ENCODE measurements at regions not wholly inside any gene's neighbourhood (a gene's known extent, or its start where the extent isn't known, plus 50 kb on each side); places are given as distances from the start of the nearest gene placed in this dataset.
"Not testable (repeated sequence)": the region's sequence is repeated elsewhere in the genome, so short reads cannot be mapped to it uniquely, and the experiment has no call there.

DNA sequence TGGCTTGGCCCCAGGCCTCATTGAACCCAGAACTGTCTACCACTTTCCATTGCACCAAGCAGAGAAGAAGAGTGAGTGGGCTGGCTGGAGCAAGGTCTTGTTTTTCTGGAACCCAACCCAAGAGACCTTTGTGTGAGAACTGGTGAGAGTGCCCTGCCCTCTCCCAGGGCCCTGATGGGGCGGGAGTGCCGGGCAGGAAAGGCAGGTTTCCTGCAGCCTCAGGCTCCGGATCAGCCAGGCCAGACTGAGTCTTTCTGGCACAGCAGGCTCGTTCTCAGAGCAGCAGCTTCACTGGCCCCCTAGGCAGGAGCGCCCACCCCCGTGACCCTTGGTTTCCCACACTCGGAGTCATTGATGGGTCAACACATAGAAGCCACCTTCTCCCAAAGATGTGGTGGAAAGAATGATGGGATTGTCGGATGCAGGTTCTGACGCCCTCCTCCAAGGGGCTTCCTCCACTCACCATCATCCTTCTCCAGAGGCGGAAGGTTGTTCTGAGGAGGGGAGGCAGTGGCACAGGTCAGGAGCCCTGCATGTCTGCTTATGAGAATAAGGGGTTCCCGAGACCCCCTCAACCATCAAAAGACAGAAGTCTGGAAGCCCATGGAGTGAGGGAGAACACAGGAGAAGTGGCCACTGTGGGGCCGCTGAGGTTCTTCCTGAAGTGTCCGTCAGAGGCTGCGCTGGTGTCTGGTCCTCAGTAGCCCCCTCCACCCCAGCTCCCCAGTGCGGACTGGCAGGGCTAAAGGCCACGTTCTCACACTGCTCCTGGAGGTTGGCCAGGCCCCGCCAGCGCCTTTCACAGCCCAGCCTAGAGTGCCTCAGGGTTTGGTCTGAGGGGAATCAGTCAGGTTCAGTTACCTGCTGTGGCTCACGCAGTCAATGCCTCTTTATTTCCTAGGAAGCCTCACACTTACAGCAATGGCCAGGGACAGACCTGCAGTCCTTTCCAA lies 62.8 kb upstream of the LAPTM4A start:
- Histone ChIP-seq H3K36me3 (ENCODE audit: control insufficient read depth, insufficient read depth, low read length) (no peaks in the 10 kb centered on the region), H3K4me3 (ENCODE audit: low read length) (no peak overlapping the region), H3K4me1 (ENCODE audit: control insufficient read depth, insufficient read depth, low read length) (peaks cover 49% of the 10 kb centered on the region), H3K27me3 (ENCODE audit: control insufficient read depth, insufficient read depth, low read length) (no peaks in the 10 kb centered on the region), H3K9me3 (ENCODE audit: control insufficient read depth, low read length) (no peaks in the 10 kb centered on the region), H3K9ac (ENCODE audit: low read length) (no peak overlapping the region)

GRCh38 chr2:20113004-20113796 lies 61.8 kb upstream of the LAPTM4A start:
- Histone ChIP-seq H3K9ac (ENCODE audit: low read length) (no peak overlapping the region), H3K27me3 (ENCODE audit: control insufficient read depth, insufficient read depth, low read length) (no peaks in the 10 kb centered on the region), H3K9me3 (ENCODE audit: control insufficient read depth, low read length) (no peaks in the 10 kb centered on the region), H3K4me3 (ENCODE audit: low read length) (no peak overlapping the region), H3K4me1 (ENCODE audit: control insufficient read depth, insufficient read depth, low read length) (peaks cover 56% of the 10 kb centered on the region), H3K36me3 (ENCODE audit: control insufficient read depth, insufficient read depth, low read length) (no peaks in the 10 kb centered on the region)

- H3K4me3 ChIP-seq (ENCODE audit: low read length); H3K36me3 ChIP-seq (ENCODE audit: control insufficient read depth, insufficient read depth, low read length); H3K9ac ChIP-seq (ENCODE audit: low read length); H3K27me3 ChIP-seq (ENCODE audit: control insufficient read depth, insufficient read depth, low read length); H3K9me3 ChIP-seq (ENCODE audit: control insufficient read depth, low read length): not testable (repeated sequence)
- peaks cover 56% of the 10 kb centered on the region for H3K4me1 ChIP-seq (ENCODE audit: control insufficient read depth, insufficient read depth, low read length)
Observed at GRCh38 chr2:20112361-20112760, 60.9 kb upstream of the LAPTM4A start.

DNA sequence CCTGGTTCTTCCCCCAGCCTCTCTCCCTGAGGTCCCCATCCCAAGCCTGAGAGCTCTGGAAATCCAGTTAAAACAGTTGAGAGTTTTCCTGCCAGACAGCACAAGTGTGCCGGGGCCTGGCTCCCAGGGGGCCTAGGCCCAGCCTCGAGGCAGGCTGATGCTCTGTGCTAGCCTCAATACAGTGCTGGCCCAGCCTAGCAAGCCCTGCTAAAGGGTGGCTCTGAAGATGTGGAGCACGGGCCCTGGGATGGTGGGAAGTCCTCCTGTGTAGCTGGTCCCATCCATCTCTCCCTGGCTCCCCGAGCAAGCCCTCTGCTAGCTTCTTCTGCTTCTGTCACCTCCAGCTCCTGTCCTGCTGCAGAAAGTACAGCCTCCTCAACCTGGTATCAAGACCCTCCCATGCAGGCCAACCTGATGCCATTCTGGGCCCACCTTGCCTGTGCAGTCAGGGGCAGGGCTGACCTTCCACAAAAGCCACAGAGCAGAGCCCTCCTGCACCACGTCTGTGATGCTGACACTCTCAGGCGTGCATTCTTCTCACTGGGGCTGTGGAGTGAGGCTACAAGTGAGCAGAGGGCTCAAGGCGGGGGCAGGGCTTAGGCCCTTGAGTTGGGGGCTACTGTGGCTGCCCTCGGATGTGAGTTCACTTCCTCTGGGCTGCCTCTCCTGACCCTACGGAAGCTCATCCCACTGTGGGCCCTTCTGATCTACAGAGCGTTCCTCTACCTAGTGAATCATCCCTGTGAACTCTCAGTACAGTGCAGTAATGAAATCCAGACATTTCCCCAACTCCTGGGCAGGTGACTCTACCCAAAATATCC lies 60.1 kb upstream of the LAPTM4A start:
- no peaks in the 10 kb centered on the region for H3K9me3 ChIP-seq (ENCODE audit: control insufficient read depth, low read length)
- H3K4me3 ChIP-seq (ENCODE audit: low read length), result no peak overlapping the region
- H3K27me3 ChIP-seq (ENCODE audit: control insufficient read depth, insufficient read depth, low read length), result no peaks in the 10 kb centered on the region
- H3K4me1 ChIP-seq (ENCODE audit: control insufficient read depth, insufficient read depth, low read length), result peaks cover 51% of the 10 kb centered on the region
- H3K36me3 ChIP-seq (ENCODE audit: control insufficient read depth, insufficient read depth, low read length), result no peaks in the 10 kb centered on the region
- H3K9ac ChIP-seq (ENCODE audit: low read length), result no peak overlapping the region

- no peak overlapping the region for H3K9ac ChIP-seq (ENCODE audit: low read length)
- no peaks in the 10 kb centered on the region for H3K36me3 ChIP-seq (ENCODE audit: control insufficient read depth, insufficient read depth, low read length)
- no peak overlapping the region for H3K4me3 ChIP-seq (ENCODE audit: low read length)
- no peaks in the 10 kb centered on the region for H3K27me3 ChIP-seq (ENCODE audit: control insufficient read depth, insufficient read depth, low read length)
- no peaks in the 10 kb centered on the region for H3K9me3 ChIP-seq (ENCODE audit: control insufficient read depth, low read length)
- peaks cover 44% of the 10 kb centered on the region for H3K4me1 ChIP-seq (ENCODE audit: control insufficient read depth, insufficient read depth, low read length)
Observed at GRCh38 chr2:20110876-20111275, 59.4 kb upstream of the LAPTM4A start.

- Histone ChIP-seq H3K9ac (ENCODE audit: low read length) (no peak overlapping the region), H3K27me3 (ENCODE audit: control insufficient read depth, insufficient read depth, low read length) (no peaks in the 10 kb centered on the region), H3K36me3 (ENCODE audit: control insufficient read depth, insufficient read depth, low read length) (no peaks in the 10 kb centered on the region)
Observed at GRCh38 chr2:20110383-20110782, 59.0 kb upstream of the LAPTM4A start.

GRCh38 chr2:20108655-20109396 lies 57.4 kb upstream of the LAPTM4A start:
- no peaks in the 10 kb centered on the region for H3K36me3 ChIP-seq (ENCODE audit: control insufficient read depth, insufficient read depth, low read length)
- no peak overlapping the region for H3K9ac ChIP-seq (ENCODE audit: low read length)
- no peaks in the 10 kb centered on the region for H3K27me3 ChIP-seq (ENCODE audit: control insufficient read depth, insufficient read depth, low read length)
- no peak overlapping the region for H3K4me3 ChIP-seq (ENCODE audit: low read length)
- H3K9me3 ChIP-seq (ENCODE audit: control insufficient read depth, low read length), result no peaks in the 10 kb centered on the region
- peaks cover 37% of the 10 kb centered on the region for H3K4me1 ChIP-seq (ENCODE audit: control insufficient read depth, insufficient read depth, low read length)

More at GRCh38 chr2:20110383-20110782, 59.0 kb upstream of the LAPTM4A start:
- Histone ChIP-seq H3K9me3 (ENCODE audit: control insufficient read depth, low read length) (no peaks in the 10 kb centered on the region), H3K4me1 (ENCODE audit: control insufficient read depth, insufficient read depth, low read length) (peaks cover 41% of the 10 kb centered on the region), H3K4me3 (ENCODE audit: low read length) (no peak overlapping the region)

GRCh38 chr2:20107776-20108175 lies 56.3 kb upstream of the LAPTM4A start:
- H3K9me3 ChIP-seq (ENCODE audit: control insufficient read depth, low read length), result no peaks in the 10 kb centered on the region
- no peaks in the 10 kb centered on the region for H3K27me3 ChIP-seq (ENCODE audit: control insufficient read depth, insufficient read depth, low read length)
- H3K4me1 ChIP-seq (ENCODE audit: control insufficient read depth, insufficient read depth, low read length), result peaks cover 30% of the 10 kb centered on the region
- H3K36me3 ChIP-seq (ENCODE audit: control insufficient read depth, insufficient read depth, low read length), result no peaks in the 10 kb centered on the region
- no peak overlapping the region for H3K4me3 ChIP-seq (ENCODE audit: low read length)
- no peak overlapping the region for H3K9ac ChIP-seq (ENCODE audit: low read length)

DNA sequence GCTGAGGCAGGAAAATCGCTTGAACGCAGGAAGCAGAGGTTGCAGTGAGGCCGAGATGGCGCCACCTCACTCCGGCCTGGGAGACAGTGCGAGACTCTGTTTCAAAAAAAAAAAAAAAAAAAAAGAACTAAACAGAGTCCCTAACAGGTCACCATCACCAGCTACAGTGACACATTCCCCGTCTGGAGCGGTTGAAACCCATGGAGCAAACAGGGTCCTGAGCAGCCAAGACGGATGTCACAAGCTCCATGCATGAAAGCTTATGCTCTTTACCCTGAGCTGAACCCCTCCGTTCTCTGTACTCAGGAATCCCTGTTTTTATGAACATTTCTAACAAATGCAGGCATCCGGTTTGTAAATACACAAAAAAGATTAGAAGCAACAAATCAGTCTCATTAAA lies 55.9 kb upstream of the LAPTM4A start:
- H3K36me3 ChIP-seq (ENCODE audit: control insufficient read depth, insufficient read depth, low read length), result no peaks in the 10 kb centered on the region
- no peak overlapping the region for H3K4me3 ChIP-seq (ENCODE audit: low read length)
- peaks cover 30% of the 10 kb centered on the region for H3K4me1 ChIP-seq (ENCODE audit: control insufficient read depth, insufficient read depth, low read length)
- H3K9ac ChIP-seq (ENCODE audit: low read length), result no peak overlapping the region
- H3K9me3 ChIP-seq (ENCODE audit: control insufficient read depth, low read length), result no peaks in the 10 kb centered on the region
- no peaks in the 10 kb centered on the region for H3K27me3 ChIP-seq (ENCODE audit: control insufficient read depth, insufficient read depth, low read length)

DNA sequence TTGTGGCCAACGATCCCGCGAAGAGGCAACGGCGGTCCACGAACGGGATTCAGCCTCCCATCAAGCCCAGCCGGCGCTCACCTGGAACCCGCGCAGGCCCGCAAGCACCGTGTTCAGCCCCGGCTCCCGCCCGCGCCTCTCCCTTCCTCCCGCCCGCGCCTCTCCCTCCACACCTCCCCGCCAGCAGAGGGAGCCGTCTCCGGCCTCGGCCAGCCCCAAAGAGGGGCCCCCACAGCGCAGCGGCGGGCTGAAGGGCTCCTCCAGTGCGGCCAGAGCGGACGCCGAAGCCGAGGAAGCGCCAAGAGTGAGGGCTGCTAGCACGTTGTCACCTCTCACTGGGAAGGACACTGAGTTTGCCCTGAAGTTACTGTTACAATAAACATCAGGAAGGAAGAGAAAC lies 55.3 kb upstream of the LAPTM4A start:
- Histone ChIP-seq H3K27me3 (ENCODE audit: control insufficient read depth, insufficient read depth, low read length) (no peaks in the 10 kb centered on the region), H3K36me3 (ENCODE audit: control insufficient read depth, insufficient read depth, low read length) (no peaks in the 10 kb centered on the region), H3K9ac (ENCODE audit: low read length) (peak overlapping the region; percentile 31), H3K4me3 (ENCODE audit: low read length) (no peak overlapping the region), H3K4me1 (ENCODE audit: control insufficient read depth, insufficient read depth, low read length) (peaks cover 30% of the 10 kb centered on the region), H3K9me3 (ENCODE audit: control insufficient read depth, low read length) (no peaks in the 10 kb centered on the region)

- Histone ChIP-seq H3K4me3 (ENCODE audit: low read length) (no peak overlapping the region), H3K9me3 (ENCODE audit: control insufficient read depth, low read length) (no peaks in the 10 kb centered on the region), H3K9ac (ENCODE audit: low read length) (no peak overlapping the region), H3K4me1 (ENCODE audit: control insufficient read depth, insufficient read depth, low read length) (peaks cover 23% of the 10 kb centered on the region), H3K36me3 (ENCODE audit: control insufficient read depth, insufficient read depth, low read length) (no peaks in the 10 kb centered on the region), H3K27me3 (ENCODE audit: control insufficient read depth, insufficient read depth, low read length) (no peaks in the 10 kb centered on the region)
Observed at GRCh38 chr2:20104900-20105545, 53.6 kb upstream of the LAPTM4A start.
